AG09309 (cell line): ENCODE measurements at regions not wholly inside any gene's neighbourhood (a gene's known extent, or its start where the extent isn't known, plus 50 kb on each side); places are given as distances from the start of the nearest gene placed in this dataset.

Source experiments
- DNase-seq: peaks from one replicate; pipeline ENCODE4 v3.0.0-alpha.2; 2010; ENCODE audit warnings: low read depth
- H3K4me3 ChIP-seq: 2 replicates; pipeline ENCODE4 v1.5.1; 2011; ENCODE audit warnings: mild to moderate bottlenecking, low read depth, low read length, moderate library complexity; ENCODE audit not compliant: control insufficient read depth
- TF ChIP-seq, protein P1 (sequence below): IDR thresholded peaks from 2 replicates; pipeline ENCODE4 v1.5.1; 2011; ENCODE audit warnings: mild to moderate bottlenecking, low read depth, low read length, inconsistent platforms; ENCODE audit not compliant: insufficient read depth, control insufficient read depth; ENCODE audit errors: missing control alignments

DNA sequence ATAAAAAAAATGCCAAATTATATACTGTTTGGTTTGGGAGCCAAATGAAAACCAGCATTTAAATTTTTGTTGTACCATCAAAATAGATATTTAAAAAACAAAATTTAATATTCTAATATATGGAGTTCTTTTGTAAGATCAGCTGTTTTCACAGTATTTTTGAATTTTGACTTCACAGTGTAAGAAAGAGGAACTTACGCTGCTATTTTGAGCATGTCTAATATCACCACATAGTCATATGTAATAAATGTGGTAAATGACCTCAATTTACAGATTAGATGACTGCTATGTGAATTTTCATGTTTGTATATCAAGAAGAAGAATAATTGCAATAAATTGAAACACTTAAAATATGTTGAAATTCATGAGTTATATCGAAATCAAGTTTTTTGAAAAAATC is 189.6 kb downstream of the ARRDC4 start:
- TF ChIP-seq, protein P1, sequence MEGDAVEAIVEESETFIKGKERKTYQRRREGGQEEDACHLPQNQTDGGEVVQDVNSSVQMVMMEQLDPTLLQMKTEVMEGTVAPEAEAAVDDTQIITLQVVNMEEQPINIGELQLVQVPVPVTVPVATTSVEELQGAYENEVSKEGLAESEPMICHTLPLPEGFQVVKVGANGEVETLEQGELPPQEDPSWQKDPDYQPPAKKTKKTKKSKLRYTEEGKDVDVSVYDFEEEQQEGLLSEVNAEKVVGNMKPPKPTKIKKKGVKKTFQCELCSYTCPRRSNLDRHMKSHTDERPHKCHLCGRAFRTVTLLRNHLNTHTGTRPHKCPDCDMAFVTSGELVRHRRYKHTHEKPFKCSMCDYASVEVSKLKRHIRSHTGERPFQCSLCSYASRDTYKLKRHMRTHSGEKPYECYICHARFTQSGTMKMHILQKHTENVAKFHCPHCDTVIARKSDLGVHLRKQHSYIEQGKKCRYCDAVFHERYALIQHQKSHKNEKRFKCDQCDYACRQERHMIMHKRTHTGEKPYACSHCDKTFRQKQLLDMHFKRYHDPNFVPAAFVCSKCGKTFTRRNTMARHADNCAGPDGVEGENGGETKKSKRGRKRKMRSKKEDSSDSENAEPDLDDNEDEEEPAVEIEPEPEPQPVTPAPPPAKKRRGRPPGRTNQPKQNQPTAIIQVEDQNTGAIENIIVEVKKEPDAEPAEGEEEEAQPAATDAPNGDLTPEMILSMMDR, result no peak
- DNase-seq, result no peak
- no peak overlapping the region for H3K4me3 ChIP-seq

DNA sequence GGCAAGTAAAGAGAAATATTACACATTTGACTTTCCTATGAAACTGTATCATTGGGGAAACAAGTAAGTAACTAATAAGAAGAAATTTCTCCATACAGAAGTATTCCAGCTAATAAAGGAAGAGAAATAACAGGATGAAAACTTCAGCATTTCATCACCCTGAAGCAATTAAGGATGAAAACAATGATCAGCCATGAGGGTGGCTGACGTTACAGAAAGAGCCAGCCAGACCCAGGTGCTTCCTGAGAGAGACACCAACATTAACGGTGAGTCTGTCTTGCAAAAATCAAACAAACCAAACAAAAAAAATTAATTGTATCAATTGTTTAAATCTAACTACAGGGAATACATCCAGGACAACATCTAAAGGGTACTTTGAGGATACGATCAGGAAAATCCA is 190.0 kb downstream of the ARRDC4 start:
- no peak for DNase-seq
- H3K4me3 ChIP-seq, result no peak overlapping the region
- TF ChIP-seq, protein P1, result no peak

DNA sequence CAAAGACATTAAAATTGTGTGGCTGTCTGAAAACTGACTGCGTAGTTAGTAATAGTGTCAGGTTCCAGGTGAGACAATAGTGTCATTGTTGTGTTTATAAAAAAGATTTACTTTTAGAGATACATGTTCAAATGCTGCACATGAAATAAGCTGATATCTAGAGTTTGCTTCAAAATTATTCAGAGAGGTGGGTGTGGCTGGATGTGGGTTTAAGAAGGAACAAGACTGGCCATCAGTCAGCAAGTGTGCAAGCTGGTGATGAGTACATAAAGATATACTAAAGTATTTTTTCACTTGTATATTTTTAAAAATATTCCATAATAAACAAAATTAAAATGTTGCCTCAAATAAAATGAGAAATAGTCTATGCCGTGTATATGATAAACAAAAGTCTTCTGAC is 190.6 kb downstream of the ARRDC4 start:
- TF ChIP-seq, protein P1, result no peak
- no peak overlapping the region for H3K4me3 ChIP-seq
- no peak for DNase-seq

DNA sequence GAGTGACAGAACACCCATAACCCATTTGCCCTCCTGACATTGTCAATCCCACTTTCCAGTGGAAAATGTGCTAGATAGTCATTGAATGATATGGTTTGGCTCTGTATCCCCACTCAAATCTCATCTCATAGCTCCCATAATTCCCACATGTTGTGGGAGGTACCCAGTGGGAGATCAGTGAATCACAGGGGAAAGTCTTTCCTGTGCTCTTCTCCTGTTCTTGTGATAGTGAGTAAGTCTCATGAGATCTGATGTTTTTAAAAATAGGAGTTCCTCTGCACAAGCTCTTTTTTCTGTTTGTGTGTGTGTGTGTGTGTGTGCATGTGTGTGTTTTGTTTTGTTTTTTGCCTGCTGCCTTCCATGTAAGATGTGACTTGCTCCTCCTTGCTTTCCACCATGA is 191.7 kb downstream of the ARRDC4 start:
- DNase-seq, result no peak
- TF ChIP-seq, protein P1, result no peak
- no peak overlapping the region for H3K4me3 ChIP-seq

DNA sequence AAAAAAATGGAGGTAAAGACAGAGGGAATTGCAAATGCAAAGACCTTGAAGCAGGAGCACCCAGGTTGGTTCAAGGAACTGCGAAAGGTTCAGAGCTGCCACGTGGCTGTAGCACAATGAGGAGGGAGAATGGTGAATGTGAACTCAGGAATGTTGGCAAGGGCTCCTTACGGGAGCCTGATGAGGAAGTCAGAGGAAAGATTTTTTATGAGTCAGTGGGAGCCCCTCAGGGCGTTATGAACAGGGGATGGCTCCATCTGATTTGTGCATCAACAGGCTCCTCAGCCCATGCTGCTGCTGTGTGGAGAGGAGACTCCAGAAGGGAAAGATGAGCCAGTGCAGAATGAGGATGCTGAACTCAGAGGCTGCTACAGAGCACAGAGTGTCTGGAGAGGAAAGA is 194.4 kb downstream of the ARRDC4 start:
- no peak overlapping the region for H3K4me3 ChIP-seq
- peak; percentile 28 for DNase-seq
- TF ChIP-seq, protein P1, result no peak

DNA sequence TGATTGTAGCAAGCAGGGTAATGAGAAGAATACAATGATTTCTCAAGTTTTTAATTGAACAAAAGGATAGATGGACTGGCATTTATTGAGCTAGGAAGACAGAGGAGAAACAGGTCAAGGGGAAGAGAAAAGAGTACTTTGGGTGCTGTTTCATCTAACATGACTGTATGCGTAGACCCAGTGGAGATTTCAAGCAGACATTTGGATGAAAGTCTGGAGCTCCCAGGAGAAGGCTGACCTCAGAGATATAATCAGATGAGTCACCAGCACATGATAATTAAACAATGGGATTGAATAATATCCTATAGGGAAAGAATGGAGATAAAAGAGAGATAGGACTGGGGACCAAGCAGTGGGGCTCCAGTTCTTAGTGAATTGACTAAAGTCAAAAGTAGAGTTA is 194.9 kb downstream of the ARRDC4 start:
- H3K4me3 ChIP-seq, result no peak overlapping the region
- no peak for DNase-seq
- TF ChIP-seq, protein P1, result no peak

DNA sequence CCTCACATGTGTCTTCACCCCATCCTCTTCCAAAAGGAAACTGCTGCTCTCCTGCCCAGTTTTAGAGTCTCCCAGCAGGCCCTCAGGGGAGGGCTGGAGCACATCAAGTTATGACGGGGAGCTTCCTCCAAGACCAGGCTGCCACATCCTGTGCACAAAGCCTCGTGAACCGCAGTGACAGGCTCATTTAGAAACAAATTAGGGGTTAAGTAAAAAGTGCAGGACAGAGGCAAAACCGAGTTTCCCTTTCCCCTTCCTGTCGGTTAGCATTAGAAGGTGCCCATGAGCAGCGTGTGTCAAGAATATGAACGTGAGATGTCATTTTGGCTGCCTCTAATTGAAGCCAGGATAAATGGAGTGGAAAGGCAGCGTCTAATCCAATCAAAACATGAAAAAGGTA is 199.7 kb downstream of the ARRDC4 start:
- no peak overlapping the region for H3K4me3 ChIP-seq
- no peak for DNase-seq
- TF ChIP-seq, protein P1, result no peak
